Peyer's patch (tissue), 4 donors: ENCODE measurements at regions not wholly inside any gene's neighbourhood (a gene's known extent, or its start where the extent isn't known, plus 50 kb on each side); places are given as distances from the start of the nearest gene placed in this dataset.

ENCODE experiments used
- DNase-seq, 3 donors: peaks; one replicate each; pipeline ENCODE4 v3.0.0-alpha.2; 2017 to 2019
- H3K27ac ChIP-seq, 4 donors: fragments of 200-600 bp; sonication (generic); one replicate each; pipeline ENCODE4 v1.5.1; 2016 to 2019
- H3K27me3 ChIP-seq, 2 donors: fragments of 200-600 bp; sonication (generic); one replicate each; pipeline ENCODE4 v1.5.1; 2019
- H3K36me3 ChIP-seq, 3 donors: fragments of 200-600 bp; sonication (generic); one replicate each; pipeline ENCODE4 v1.5.1; 2016 to 2019
- H3K4me1 ChIP-seq, 4 donors: fragments of 200-600 bp; sonication (generic); one replicate each; pipeline ENCODE4 v1.5.1; 2016 to 2019
- H3K4me3 ChIP-seq, 4 donors: fragments of 200-600 bp; sonication (generic); 1 replicate in 3 of 4; 2 replicates in 1 of 4; pipeline ENCODE4 v1.5.1; 2016 to 2019; ENCODE audit warnings: mild to moderate bottlenecking in 1 of 4
- H3K9me3 ChIP-seq, 4 donors: fragments of 200-600 bp; sonication (generic); one replicate each; pipeline ENCODE4 v1.5.1; 2016 to 2019; ENCODE audit warnings: mild to moderate bottlenecking in 1 of 4
- POLR2A ChIP-seq, 2 donors: fragments of 450-650 bp; IDR thresholded peaks; one replicate each; pipeline ENCODE4 v1.5.1; 2017; ENCODE audit warnings: antibody characterized with exemption in 2 of 2, mild to moderate bottlenecking in 2 of 2, moderate library complexity in 2 of 2
- TF ChIP-seq, protein P1 (sequence below), 6 experiments: fragments of 450-650 bp in 4 of 6; fragments of 200-600 bp in 2 of 6; sonication (generic) in 1 of 6; IDR thresholded peaks; one replicate each; pipeline ENCODE4 v1.5.1; 2017 to 2019; ENCODE audit warnings: antibody characterized with exemption in 6 of 6, mild to moderate bottlenecking in 3 of 6, moderate library complexity in 1 of 6

DNA sequence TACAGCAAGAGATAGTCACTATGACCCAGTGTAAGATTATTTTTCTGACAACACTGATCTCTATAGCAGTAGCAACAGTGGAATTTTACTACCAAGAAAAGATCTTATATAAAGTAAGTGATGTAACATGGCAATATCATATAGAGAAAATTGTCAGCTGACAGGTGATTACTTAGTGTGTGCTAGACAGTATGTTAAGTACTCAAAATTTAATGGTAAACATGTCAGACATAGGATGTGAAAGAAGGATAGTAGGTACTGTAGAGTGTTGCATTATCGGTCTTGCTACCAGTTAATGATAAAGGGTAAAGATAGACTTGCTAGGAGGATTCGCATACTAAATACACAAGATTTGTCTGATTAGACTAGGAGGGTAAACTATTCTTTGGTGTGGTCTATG lies 247.4 kb downstream of the CYLC2 start:
- TF ChIP-seq, protein P1, sequence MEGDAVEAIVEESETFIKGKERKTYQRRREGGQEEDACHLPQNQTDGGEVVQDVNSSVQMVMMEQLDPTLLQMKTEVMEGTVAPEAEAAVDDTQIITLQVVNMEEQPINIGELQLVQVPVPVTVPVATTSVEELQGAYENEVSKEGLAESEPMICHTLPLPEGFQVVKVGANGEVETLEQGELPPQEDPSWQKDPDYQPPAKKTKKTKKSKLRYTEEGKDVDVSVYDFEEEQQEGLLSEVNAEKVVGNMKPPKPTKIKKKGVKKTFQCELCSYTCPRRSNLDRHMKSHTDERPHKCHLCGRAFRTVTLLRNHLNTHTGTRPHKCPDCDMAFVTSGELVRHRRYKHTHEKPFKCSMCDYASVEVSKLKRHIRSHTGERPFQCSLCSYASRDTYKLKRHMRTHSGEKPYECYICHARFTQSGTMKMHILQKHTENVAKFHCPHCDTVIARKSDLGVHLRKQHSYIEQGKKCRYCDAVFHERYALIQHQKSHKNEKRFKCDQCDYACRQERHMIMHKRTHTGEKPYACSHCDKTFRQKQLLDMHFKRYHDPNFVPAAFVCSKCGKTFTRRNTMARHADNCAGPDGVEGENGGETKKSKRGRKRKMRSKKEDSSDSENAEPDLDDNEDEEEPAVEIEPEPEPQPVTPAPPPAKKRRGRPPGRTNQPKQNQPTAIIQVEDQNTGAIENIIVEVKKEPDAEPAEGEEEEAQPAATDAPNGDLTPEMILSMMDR (IDR thresholded peaks at IDR 0.05): no peak
- no peak for TF ChIP-seq POLR2A (IDR thresholded peaks at IDR 0.05)
- no peak overlapping the region for H3K4me3 ChIP-seq
- no peak for DNase-seq
- H3K9me3 ChIP-seq: no peaks in the 10 kb centered on the region
- H3K27ac ChIP-seq: no peak overlapping the region
- no peaks in the 10 kb centered on the region for H3K4me1 ChIP-seq
- no peaks in the 10 kb centered on the region for H3K27me3 ChIP-seq
- no peaks in the 10 kb centered on the region for H3K36me3 ChIP-seq

DNA sequence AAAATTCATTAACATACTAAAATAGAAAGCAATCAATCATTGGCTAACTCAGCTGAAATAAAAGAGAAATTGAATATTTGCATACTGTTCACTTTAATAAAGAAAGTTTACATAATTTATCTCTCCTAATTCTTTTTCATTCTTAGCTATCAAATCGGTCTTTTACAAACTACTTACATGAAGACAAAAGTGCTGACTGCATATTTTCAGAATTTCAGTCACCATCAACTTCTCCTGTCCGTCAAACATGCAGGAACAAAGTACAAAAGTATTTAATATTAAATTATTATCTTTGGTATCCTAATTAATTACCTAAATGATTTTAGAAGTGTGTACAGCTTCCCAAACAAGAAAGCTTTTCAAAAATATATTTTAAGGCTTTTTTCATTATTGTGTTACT lies 248.4 kb downstream of the CYLC2 start:
- no peak for DNase-seq
- H3K4me1 ChIP-seq: no peaks in the 10 kb centered on the region
- no peak overlapping the region for H3K27ac ChIP-seq
- TF ChIP-seq POLR2A (IDR thresholded peaks at IDR 0.05): no peak
- TF ChIP-seq, protein P1 (IDR thresholded peaks at IDR 0.05): no peak
- H3K9me3 ChIP-seq: no peaks in the 10 kb centered on the region
- H3K36me3 ChIP-seq: no peaks in the 10 kb centered on the region
- H3K4me3 ChIP-seq: no peak overlapping the region
- no peaks in the 10 kb centered on the region for H3K27me3 ChIP-seq

DNA sequence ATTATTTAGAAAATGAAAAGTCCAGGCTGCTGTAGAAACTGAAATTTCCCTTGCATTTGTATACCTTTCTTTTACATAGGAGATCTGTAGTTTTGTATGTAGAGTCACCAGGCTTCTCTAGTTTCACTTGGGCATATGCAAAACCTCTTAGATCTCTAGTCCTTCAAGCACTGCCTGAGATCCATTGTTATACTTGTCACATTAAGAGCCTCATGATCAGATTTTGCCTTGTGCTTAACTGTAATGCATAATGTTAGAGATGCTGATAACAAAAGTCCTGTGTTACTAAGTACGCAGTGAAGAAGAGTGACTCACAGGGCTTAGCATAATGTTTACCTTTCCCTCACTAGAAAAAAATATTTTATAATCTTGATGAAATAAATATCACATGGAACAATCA lies 250.2 kb downstream of the CYLC2 start:
- H3K4me3 ChIP-seq: no peak overlapping the region
- TF ChIP-seq, protein P1 (IDR thresholded peaks at IDR 0.05): no peak
- no peak for TF ChIP-seq POLR2A (IDR thresholded peaks at IDR 0.05)
- H3K36me3 ChIP-seq: no peaks in the 10 kb centered on the region
- no peak overlapping the region for H3K27ac ChIP-seq
- H3K9me3 ChIP-seq: no peaks in the 10 kb centered on the region
- DNase-seq: no peak
- H3K27me3 ChIP-seq: no peaks in the 10 kb centered on the region
- H3K4me1 ChIP-seq: no peaks in the 10 kb centered on the region

DNA sequence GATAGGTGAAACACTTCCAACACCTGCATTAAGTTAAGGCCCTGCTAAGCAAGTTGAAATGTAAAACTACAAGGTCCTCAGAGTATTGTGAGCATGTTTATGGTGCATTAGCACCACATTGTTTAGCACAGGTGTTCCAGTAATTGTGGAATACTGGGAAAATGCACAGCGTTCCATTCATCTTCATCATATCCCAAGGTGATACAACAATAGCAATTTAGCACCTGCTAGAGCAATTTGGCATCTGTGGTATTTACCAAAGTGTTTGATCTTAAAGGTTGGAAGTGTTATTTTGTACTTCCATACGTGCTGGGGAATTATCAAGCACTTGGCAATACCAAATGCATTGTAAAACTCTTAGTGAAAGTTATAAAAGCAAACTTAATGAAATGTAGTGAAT lies 266.8 kb downstream of the CYLC2 start:
- Histone ChIP-seq H3K27ac (no peak overlapping the region), H3K9me3 (no peaks in the 10 kb centered on the region), H3K4me1 (no peaks in the 10 kb centered on the region), H3K4me3 (no peak overlapping the region), H3K36me3 (no peaks in the 10 kb centered on the region), H3K27me3 (no peaks in the 10 kb centered on the region)
- DNase-seq: no peak
- TF ChIP-seq POLR2A (IDR thresholded peaks at IDR 0.05): no peak
- TF ChIP-seq, protein P1 (IDR thresholded peaks at IDR 0.05): no peak

DNA sequence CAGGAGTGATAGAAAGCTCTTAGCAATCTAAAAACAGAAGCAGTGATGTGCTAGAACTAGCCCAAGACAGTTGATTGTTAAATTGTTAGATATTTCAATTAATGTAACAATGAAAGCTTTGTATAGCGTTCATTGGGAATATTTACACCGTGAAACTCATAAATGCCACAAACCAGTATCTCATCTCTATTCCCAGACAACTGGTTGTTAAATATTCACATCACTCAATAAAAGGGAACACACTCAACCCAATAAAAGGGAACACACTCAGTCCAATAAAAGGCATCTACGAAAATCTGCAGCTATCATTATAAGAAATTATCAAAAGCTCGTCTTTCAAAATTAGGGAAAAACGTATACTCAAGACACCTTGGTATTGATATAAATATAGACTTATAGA lies 270.9 kb downstream of the CYLC2 start:
- no peak overlapping the region for H3K4me3 ChIP-seq
- TF ChIP-seq, protein P1 (IDR thresholded peaks at IDR 0.05): no peak
- TF ChIP-seq POLR2A (IDR thresholded peaks at IDR 0.05): no peak
- no peak overlapping the region for H3K27ac ChIP-seq
- H3K27me3 ChIP-seq: no peaks in the 10 kb centered on the region
- H3K4me1 ChIP-seq: no peaks in the 10 kb centered on the region
- DNase-seq: no peak
- no peaks in the 10 kb centered on the region for H3K36me3 ChIP-seq
- H3K9me3 ChIP-seq: no peaks in the 10 kb centered on the region

DNA sequence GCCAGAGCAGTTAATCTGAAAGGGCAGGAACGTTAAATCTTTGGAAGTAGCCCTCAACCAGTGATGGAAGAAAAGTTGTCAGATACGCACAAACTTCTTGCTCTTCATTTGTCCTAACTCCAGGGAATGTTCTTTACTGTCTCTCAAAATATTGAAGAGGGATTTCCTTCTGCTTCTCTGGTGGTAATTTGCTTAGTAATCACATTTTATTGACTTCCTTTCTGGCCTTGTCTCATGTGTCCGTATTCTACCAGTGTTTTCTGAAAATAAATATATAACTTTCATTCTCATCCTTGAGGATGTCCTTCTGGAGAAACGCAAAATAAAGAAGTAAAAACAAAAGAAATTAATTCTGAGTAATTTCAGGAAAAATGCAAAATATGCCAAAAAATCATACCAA lies 282.1 kb downstream of the CYLC2 start:
- Histone ChIP-seq H3K36me3 (no peaks in the 10 kb centered on the region), H3K4me3 (no peak overlapping the region), H3K27ac (no peak overlapping the region), H3K4me1 (no peaks in the 10 kb centered on the region), H3K27me3 (no peaks in the 10 kb centered on the region), H3K9me3 (no peaks in the 10 kb centered on the region)
- DNase-seq: no peak
- TF ChIP-seq, protein P1 (IDR thresholded peaks at IDR 0.05): no peak
- TF ChIP-seq POLR2A (IDR thresholded peaks at IDR 0.05): no peak
